ENCODE measurements at regions not wholly inside any gene's neighbourhood (a gene's known extent, or its start where the extent isn't known, plus 50 kb on each side); places are given as distances from the start of the nearest gene placed in this dataset.

GRCh38 chr1:234845836-234846235, 235.9 kb upstream of the IRF2BP2 start:
- TF ChIP-seq CTCF (IDR thresholded peaks at IDR 0.05) (no peak), EP300 (IDR thresholded peaks at IDR 0.05; ENCODE audit: low read depth) (no peak)

All from transverse colon (tissue), 3 donors.